Body of pancreas (tissue), 4 donors: ENCODE measurements at regions not wholly inside any gene's neighbourhood (a gene's known extent, or its start where the extent isn't known, plus 50 kb on each side); places are given as distances from the start of the nearest gene placed in this dataset.

ENCODE experiments used
- ATAC-seq: fragments of 150-250 bp; one replicate; pipeline ENCODE4 v1.9.1; 2016
- DNase-seq, 4 donors: peaks; one replicate each; pipeline ENCODE4 v3.0.0-alpha.2; 2019
- H3K27ac ChIP-seq, 4 donors: fragments of 200-600 bp; sonication (generic); 1 replicate in 3 of 4; 2 replicates in 1 of 4; pipeline versions ENCODE4 v1.5.1 to v1.6.1; 2016 to 2019; ENCODE audit warnings: mild to moderate bottlenecking in 1 of 4, mixed read lengths in 1 of 4, moderate library complexity in 1 of 4
- H3K27me3 ChIP-seq, 2 donors: fragments of 200-600 bp; sonication (generic); one replicate each; pipeline ENCODE4 v1.6.0; 2016; ENCODE audit warnings: mild to moderate bottlenecking in 1 of 2
- H3K36me3 ChIP-seq, 2 donors: fragments of 200-600 bp; sonication (generic); replicated peaks in 1 of 2; 2 replicates each; pipeline ENCODE4 v1.5.1; 2016; ENCODE audit warnings: low read depth in 2 of 2; ENCODE audit not compliant: insufficient read depth in 1 of 2
- H3K4me1 ChIP-seq: fragments of 200-600 bp; sonication (generic); one replicate; pipeline ENCODE4 v1.6.0; 2016
- H3K4me3 ChIP-seq, 2 donors: fragments of 200-600 bp; sonication (generic); 1 replicate in 1 of 2; 2 replicates in 1 of 2; pipeline ENCODE4 v1.5.1; 2016 to 2019
- H3K9me3 ChIP-seq, 3 donors: fragments of 200-600 bp; sonication (generic); 1 replicate in 2 of 3; 2 replicates in 1 of 3; pipeline ENCODE4 v1.5.1; 2016
- POLR2A ChIP-seq, 3 donors: fragments of 450-650 bp; IDR thresholded peaks; one replicate each; pipeline ENCODE4 v1.6.1; 2016; ENCODE audit warnings: antibody characterized with exemption in 3 of 3, mild to moderate bottlenecking in 2 of 3
- WGBS, 2 donors: methylation state at CpG; one replicate each; pipeline ENCODE4 v1.1.5; 2017; 5-methylcytosine and 5-hydroxymethylcytosine counted together
- intact Hi-C: fragments of 100-400 bp; cut with DNase I; formaldehyde crosslinking; loops from one replicate; pipeline ENCODE4 v1.15.1; 2023
- TF ChIP-seq, protein P1 (sequence below), 7 experiments: fragments of 450-650 bp in 4 of 7; fragments of 200-600 bp in 3 of 7; sonication (generic) in 3 of 7; IDR thresholded peaks; one replicate each; pipeline ENCODE4 v1.5.1; 2016 to 2019; ENCODE audit warnings: antibody characterized with exemption in 7 of 7

DNA sequence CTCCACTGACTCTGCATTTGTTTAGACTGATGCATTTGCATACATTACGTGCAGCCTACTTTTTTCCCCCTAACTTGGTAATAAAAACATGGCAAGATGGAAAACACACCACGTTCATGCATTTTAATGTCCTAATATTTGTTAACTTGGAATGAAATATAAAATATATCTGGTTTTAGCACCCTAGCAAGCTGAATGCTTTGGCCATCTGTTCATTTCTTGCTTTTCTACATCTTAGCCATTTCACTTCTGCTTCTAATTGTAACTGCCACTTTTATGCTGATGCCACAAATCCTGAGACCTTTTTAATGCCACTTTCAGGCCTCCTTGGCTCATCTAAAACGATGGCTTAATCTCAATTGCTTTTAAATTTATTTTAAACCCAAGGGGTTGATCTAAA lies 177.7 kb upstream of the RASSF8 start:
- Histone ChIP-seq H3K36me3 (no peaks in the 10 kb centered on the region), H3K9me3 (no peaks in the 10 kb centered on the region), H3K27ac (no peak overlapping the region), H3K4me1 (no peaks in the 10 kb centered on the region), H3K4me3 (no peak overlapping the region), H3K27me3 (no peaks in the 10 kb centered on the region)
- WGBS, 2 donors, result 55 to 61% methylated on average over 3 of the region's 3 CpGs
- DNase-seq (no peak), ATAC-seq (no peak)
- intact Hi-C loops, result no loop called here
- TF ChIP-seq POLR2A (IDR thresholded peaks at IDR 0.05), result no peak
- TF ChIP-seq, protein P1, sequence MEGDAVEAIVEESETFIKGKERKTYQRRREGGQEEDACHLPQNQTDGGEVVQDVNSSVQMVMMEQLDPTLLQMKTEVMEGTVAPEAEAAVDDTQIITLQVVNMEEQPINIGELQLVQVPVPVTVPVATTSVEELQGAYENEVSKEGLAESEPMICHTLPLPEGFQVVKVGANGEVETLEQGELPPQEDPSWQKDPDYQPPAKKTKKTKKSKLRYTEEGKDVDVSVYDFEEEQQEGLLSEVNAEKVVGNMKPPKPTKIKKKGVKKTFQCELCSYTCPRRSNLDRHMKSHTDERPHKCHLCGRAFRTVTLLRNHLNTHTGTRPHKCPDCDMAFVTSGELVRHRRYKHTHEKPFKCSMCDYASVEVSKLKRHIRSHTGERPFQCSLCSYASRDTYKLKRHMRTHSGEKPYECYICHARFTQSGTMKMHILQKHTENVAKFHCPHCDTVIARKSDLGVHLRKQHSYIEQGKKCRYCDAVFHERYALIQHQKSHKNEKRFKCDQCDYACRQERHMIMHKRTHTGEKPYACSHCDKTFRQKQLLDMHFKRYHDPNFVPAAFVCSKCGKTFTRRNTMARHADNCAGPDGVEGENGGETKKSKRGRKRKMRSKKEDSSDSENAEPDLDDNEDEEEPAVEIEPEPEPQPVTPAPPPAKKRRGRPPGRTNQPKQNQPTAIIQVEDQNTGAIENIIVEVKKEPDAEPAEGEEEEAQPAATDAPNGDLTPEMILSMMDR (IDR thresholded peaks at IDR 0.05), result no peak

DNA sequence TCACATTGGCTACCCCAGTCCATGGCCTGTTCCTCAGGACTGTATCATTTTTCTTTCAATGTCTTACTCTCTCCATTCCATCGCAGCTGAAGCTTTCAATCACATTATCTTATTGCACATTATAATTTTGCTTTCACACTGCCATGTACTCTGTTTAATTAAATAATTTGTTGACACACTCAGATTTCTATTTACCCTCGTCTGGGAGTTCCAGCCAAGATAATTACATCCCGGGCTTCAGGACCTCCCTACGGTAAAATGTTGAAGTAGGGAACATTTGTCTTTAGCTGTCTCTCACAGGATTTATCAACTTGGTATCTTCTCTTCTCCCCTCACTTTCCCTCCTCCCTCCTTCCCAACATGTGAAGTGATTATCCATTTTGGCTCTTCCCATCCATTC lies 177.2 kb upstream of the RASSF8 start:
- Histone ChIP-seq H3K36me3 (no peaks in the 10 kb centered on the region), H3K9me3 (no peaks in the 10 kb centered on the region), H3K4me3 (no peak overlapping the region), H3K27me3 (no peaks in the 10 kb centered on the region), H3K27ac (no peak overlapping the region), H3K4me1 (no peaks in the 10 kb centered on the region)
- TF ChIP-seq POLR2A (IDR thresholded peaks at IDR 0.05), result no peak
- TF ChIP-seq, protein P1 (IDR thresholded peaks at IDR 0.05), result no peak
- intact Hi-C loops, result no loop called here
- ATAC-seq, result no peak
- no peak for DNase-seq
- 35 to 54% methylated on average over 4 of the region's 4 CpGs for WGBS, 2 donors

DNA sequence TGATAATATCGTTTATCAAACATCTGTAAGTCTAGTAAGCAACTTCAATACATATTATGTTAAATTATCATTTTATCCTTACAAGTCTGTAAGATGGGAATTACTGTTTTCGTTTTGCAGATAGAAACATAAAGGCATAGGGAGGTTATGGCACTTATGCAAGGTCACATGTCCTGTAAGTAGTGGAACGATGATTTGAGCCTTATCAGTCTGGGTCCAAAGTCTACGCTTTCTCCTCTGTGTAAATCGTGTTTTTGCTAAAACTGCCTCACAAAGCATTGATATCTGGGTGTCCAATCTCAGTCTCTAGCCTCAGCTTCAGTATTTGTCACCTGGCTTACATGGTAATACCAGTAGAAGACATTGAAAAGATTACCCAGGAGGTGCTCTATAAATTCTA lies 174.9 kb upstream of the RASSF8 start:
- no peaks in the 10 kb centered on the region for H3K36me3 ChIP-seq
- H3K27ac ChIP-seq, result no peak overlapping the region
- H3K9me3 ChIP-seq, result no peaks in the 10 kb centered on the region
- no peak overlapping the region for H3K4me3 ChIP-seq
- TF ChIP-seq, protein P1 (IDR thresholded peaks at IDR 0.05), result no peak
- TF ChIP-seq POLR2A (IDR thresholded peaks at IDR 0.05), result no peak
- intact Hi-C loops, result no loop called here
- no peaks in the 10 kb centered on the region for H3K4me1 ChIP-seq
- 48 to 59% methylated on average over 5 of the region's 5 CpGs for WGBS, 2 donors
- ATAC-seq (no peak), DNase-seq (no peak)
- no peaks in the 10 kb centered on the region for H3K27me3 ChIP-seq

DNA sequence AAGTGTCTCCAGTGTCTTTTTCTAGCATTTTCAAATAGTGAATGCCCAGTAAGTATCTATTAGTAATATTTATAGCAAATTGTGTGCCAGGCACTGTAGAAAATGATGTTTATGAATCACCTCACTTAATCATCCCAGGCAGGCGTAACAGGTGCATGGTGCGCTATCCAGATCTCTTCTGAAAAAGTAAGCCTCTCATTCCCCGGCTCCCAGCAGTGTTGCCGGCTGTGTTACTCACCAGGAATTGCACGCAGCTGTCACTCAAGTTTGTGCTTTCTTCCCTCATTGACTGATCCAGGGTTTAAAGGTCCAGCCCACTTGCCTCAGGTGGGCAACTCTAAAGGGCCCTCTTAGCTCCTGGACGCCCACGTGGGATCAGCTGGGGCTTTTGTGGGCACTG lies 173.8 kb upstream of the RASSF8 start:
- H3K27me3 ChIP-seq, result no peaks in the 10 kb centered on the region
- no peak for TF ChIP-seq POLR2A (IDR thresholded peaks at IDR 0.05)
- TF ChIP-seq, protein P1 (IDR thresholded peaks at IDR 0.05), result no peak
- H3K4me1 ChIP-seq, result no peaks in the 10 kb centered on the region
- H3K36me3 ChIP-seq, result no peaks in the 10 kb centered on the region
- ATAC-seq (no peak), DNase-seq (no peak)
- H3K27ac ChIP-seq, result no peak overlapping the region
- no peaks in the 10 kb centered on the region for H3K9me3 ChIP-seq
- no peak overlapping the region for H3K4me3 ChIP-seq
- intact Hi-C loops, result no loop called here
- 64 to 80% methylated on average over 7 of the region's 7 CpGs for WGBS, 2 donors

DNA sequence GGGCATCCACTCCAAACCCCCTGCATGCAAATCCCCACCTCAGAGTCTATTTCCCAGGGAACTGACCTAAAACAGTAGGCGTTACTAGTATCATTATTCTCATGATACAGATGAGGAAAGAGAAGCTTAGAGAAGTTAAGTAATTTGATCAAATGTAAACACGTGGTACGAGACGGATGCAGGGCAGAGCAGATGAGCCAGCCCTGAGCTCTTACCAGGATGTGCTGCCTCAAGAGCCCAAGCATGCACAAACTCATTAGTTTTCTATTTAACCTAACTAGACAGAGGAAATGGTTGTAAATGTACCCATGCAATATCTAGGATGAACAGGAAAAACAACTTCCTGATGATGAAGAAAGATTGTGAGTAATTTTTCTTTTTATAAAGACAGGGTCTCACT lies 173.3 kb upstream of the RASSF8 start:
- H3K4me1 ChIP-seq, result no peaks in the 10 kb centered on the region
- no peak overlapping the region for H3K27ac ChIP-seq
- H3K9me3 ChIP-seq, result no peaks in the 10 kb centered on the region
- ATAC-seq, result no peak
- no peaks in the 10 kb centered on the region for H3K27me3 ChIP-seq
- WGBS, 2 donors, result 47 to 69% methylated on average over 4 of the region's 4 CpGs
- intact Hi-C loops, result no loop called here
- DNase-seq, result no peak
- H3K4me3 ChIP-seq, result no peak overlapping the region
- TF ChIP-seq POLR2A (IDR thresholded peaks at IDR 0.05), result no peak
- TF ChIP-seq, protein P1 (IDR thresholded peaks at IDR 0.05), result no peak
- no peaks in the 10 kb centered on the region for H3K36me3 ChIP-seq
